Right lobe of liver (tissue), 4 donors: ENCODE measurements at regions not wholly inside any gene's neighbourhood (a gene's known extent, or its start where the extent isn't known, plus 50 kb on each side); places are given as distances from the start of the nearest gene placed in this dataset.

Experiments used
- CTCF ChIP-seq, 4 donors: fragments of 200-600 bp in 3 of 4; fragments of 450-650 bp in 1 of 4; IDR thresholded peaks; one replicate each; pipeline versions ENCODE4 v1.5.1 to v1.8.0; 2016 to 2022; ENCODE audit warnings: antibody characterized with exemption in 4 of 4, mild to moderate bottlenecking in 2 of 4
- POLR2A ChIP-seq: fragments of 450-650 bp; IDR thresholded peaks from one replicate; pipeline ENCODE4 v1.6.1; 2017; ENCODE audit warnings: antibody characterized with exemption, mild to moderate bottlenecking
- donor health status: DM: no; HTN: no; CAD: no.
- donor health status: DM: no; HTN: no; CAD: no.
- donor health status: DM: no; HTN: yes; CAD: no.

GRCh38 chr2:16208241-16208797 is 268.0 kb downstream of the MYCN start:
- TF ChIP-seq CTCF (IDR thresholded peaks at IDR 0.05), result no peak
- no peak for TF ChIP-seq POLR2A
